ENCODE measurements at regions not wholly inside any gene's neighbourhood (a gene's known extent, or its start where the extent isn't known, plus 50 kb on each side); places are given as distances from the start of the nearest gene placed in this dataset.

DNA sequence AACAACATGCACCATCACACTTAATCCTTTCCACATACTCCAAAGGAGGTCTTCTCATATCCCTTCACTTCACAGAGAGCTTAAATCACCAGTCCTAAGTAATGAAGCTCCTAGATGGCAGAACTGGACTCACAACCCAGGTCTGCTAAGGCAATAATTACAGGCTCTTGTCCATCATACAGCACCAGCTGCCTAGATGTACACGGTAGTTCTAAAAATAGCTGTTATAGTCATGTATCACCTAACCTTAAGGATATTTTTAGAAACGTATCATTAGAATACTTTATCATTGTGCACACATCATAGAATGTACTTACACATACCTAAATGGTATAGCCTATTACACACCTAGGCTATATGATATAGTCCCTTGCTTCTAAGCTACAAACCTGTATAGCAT, 644.6 kb upstream of the RGMB start:
- DNase-seq (no peak), ATAC-seq (no peak)
- no peaks in the 10 kb centered on the region for H3K36me3 ChIP-seq
- no peaks in the 10 kb centered on the region for H3K27me3 ChIP-seq
- H3K9me3 ChIP-seq = no peaks in the 10 kb centered on the region
- no peak overlapping the region for H3K27ac ChIP-seq
- no peaks in the 10 kb centered on the region for H3K4me1 ChIP-seq
- H3K4me3 ChIP-seq = no peak overlapping the region
- TF ChIP-seq, protein P1, sequence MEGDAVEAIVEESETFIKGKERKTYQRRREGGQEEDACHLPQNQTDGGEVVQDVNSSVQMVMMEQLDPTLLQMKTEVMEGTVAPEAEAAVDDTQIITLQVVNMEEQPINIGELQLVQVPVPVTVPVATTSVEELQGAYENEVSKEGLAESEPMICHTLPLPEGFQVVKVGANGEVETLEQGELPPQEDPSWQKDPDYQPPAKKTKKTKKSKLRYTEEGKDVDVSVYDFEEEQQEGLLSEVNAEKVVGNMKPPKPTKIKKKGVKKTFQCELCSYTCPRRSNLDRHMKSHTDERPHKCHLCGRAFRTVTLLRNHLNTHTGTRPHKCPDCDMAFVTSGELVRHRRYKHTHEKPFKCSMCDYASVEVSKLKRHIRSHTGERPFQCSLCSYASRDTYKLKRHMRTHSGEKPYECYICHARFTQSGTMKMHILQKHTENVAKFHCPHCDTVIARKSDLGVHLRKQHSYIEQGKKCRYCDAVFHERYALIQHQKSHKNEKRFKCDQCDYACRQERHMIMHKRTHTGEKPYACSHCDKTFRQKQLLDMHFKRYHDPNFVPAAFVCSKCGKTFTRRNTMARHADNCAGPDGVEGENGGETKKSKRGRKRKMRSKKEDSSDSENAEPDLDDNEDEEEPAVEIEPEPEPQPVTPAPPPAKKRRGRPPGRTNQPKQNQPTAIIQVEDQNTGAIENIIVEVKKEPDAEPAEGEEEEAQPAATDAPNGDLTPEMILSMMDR (IDR thresholded peaks at IDR 0.05) = no peak
- intact Hi-C loops (cut with DNase I) = no loop called here

DNA sequence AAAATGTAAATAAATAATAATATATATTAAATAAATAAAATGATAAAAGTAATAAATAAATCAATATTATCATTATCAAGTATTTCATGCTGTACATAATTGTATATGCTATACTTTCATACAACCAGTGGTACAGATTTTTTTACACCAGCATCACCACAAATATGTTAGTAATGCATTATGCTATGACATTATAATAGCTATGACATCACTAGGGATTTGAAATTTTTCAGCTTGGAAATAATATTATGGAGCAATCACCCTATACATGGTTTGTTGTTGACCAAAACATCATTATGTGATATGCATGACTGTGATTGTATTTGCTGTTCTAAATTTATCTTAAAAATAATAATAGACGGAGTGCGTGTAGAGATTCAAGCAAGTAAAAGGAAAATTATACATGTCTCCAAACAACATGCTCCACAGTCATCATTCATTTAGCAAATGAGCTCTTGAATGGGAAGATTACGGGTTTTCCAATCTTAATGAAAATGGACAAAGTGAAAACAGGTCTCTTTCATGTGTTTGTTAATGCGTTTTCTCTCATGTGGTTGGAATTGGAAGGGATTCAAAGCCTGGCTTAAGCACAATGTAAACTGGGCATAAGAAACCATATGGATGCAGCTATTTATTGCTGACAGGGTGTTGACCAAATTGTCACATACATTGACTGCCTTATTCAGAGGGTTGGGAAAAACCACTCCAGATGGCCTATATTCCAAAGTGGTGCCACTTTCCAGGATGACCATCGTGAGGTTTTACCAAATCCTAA, 643.0 kb upstream of the RGMB start:
- TF ChIP-seq, protein P1 (IDR thresholded peaks at IDR 0.05) = no peak
- intact Hi-C loops (cut with DNase I) = no loop called here
- Histone ChIP-seq H3K27me3 (no peaks in the 10 kb centered on the region), H3K4me3 (no peak overlapping the region), H3K36me3 (no peaks in the 10 kb centered on the region), H3K9me3 (no peaks in the 10 kb centered on the region), H3K4me1 (no peaks in the 10 kb centered on the region), H3K27ac (no peak overlapping the region)
- DNase-seq = no peak
- no peak for ATAC-seq

DNA sequence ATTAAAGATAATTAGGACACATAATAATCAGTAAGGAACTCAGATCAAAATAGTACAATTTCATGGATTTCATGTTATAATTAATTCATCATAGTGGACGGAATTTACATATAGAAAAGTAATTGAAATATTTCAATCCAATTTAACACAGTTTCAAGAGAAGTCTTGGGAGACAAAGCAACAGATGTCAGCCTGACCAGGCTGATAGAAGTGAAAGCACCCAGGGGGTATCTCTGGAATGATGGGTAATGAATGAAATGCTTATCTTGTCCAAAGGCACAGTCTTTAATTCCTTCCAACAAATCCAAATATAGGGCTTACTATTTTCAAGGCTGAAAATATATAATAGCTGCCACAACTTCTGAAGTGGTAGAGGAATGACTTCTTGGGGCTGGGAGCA, 629.3 kb upstream of the RGMB start:
- TF ChIP-seq, protein P1 (IDR thresholded peaks at IDR 0.05) = no peak
- no peaks in the 10 kb centered on the region for H3K36me3 ChIP-seq
- H3K27me3 ChIP-seq = no peaks in the 10 kb centered on the region
- H3K9me3 ChIP-seq = no peaks in the 10 kb centered on the region
- ATAC-seq (no peak), DNase-seq (no peak)
- H3K27ac ChIP-seq = no peak overlapping the region
- H3K4me3 ChIP-seq = no peak overlapping the region
- H3K4me1 ChIP-seq = no peaks in the 10 kb centered on the region
- intact Hi-C loops (cut with DNase I) = no loop called here

DNA sequence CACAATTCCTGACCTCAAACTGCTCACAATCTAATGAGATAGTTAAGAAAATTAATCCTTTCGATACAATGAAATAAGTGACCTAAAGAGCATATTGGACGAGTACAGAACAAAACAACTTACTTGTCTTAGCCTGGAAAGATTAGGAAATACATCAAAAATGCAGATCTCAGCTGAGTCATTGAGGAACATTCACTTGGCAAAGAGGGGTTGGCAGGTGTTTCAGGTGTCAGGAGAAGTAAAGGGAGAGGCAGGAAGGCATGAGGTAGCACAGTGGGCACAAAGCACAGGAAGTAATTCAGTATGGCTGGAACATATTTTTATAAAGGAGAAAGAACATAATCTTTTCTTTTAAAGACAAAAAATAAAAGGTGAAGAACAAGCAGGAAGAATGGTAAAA, 628.8 kb upstream of the RGMB start:
- no peaks in the 10 kb centered on the region for H3K36me3 ChIP-seq
- no peaks in the 10 kb centered on the region for H3K9me3 ChIP-seq
- H3K27ac ChIP-seq = no peak overlapping the region
- intact Hi-C loops (cut with DNase I) = no loop called here
- DNase-seq (no peak), ATAC-seq (no peak)
- no peak overlapping the region for H3K4me3 ChIP-seq
- no peaks in the 10 kb centered on the region for H3K4me1 ChIP-seq
- TF ChIP-seq, protein P1 (IDR thresholded peaks at IDR 0.05) = no peak
- H3K27me3 ChIP-seq = no peaks in the 10 kb centered on the region

DNA sequence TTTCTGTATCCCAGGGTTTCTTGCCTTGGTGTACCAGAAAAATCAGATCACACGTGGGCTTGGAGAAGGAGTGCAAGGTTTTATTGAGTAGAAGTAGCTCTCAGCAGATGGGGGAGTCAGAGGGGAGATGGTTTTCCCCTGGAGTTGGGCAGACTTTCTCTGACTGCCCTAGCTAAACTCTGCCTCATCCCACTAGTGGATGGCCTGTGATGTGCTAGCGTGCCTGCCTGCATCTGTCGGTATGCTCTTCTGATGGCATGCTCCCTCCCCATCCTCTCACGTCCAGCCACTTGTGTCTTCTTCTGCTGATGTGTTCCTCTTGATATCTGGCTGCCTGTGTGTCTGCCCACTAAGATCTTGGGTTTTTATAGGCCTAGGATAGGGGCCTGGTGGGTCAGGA, 616.1 kb upstream of the RGMB start:
- Histone ChIP-seq H3K4me3 (no peak overlapping the region), H3K9me3 (no peaks in the 10 kb centered on the region), H3K27me3 (no peaks in the 10 kb centered on the region), H3K4me1 (no peaks in the 10 kb centered on the region), H3K27ac (no peak overlapping the region), H3K36me3 (no peaks in the 10 kb centered on the region)
- ATAC-seq (no peak), DNase-seq (no peak)
- intact Hi-C loops (cut with DNase I) = no loop called here
- TF ChIP-seq, protein P1 (IDR thresholded peaks at IDR 0.05) = no peak

DNA sequence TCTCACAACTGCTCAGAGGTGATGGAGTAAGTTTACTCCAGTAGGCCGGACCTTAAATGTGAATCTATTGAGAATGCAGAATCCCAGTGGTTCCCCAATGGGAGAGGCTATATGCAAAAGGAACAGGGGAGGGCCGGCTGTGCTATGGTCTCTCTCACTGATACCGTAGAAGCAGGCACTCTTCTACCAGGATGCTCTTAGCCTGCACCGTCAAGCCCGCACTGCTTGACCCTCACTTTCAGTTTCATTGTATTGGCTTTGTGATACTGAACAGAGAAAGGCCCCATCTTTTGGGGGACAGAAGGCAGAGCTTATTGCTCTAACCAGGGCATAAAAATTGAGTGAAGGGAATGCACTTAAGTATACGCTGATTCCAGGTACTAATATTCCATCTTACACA, 615.0 kb upstream of the RGMB start:
- Histone ChIP-seq H3K27ac (no peak overlapping the region), H3K4me3 (no peak overlapping the region), H3K27me3 (no peaks in the 10 kb centered on the region), H3K9me3 (no peaks in the 10 kb centered on the region), H3K36me3 (no peaks in the 10 kb centered on the region), H3K4me1 (no peaks in the 10 kb centered on the region)
- intact Hi-C loops (cut with DNase I) = no loop called here
- ATAC-seq (no peak), DNase-seq (no peak)
- TF ChIP-seq, protein P1 (IDR thresholded peaks at IDR 0.05) = no peak

Measured in upper lobe of right lung (tissue), 1 donor.